Astrocyte (in vitro differentiated cells and primary cell): ENCODE measurements at regions not wholly inside any gene's neighbourhood (a gene's known extent, or its start where the extent isn't known, plus 50 kb on each side); places are given as distances from the start of the nearest gene placed in this dataset.

Experiments used
- DNase-seq: peaks from one replicate; pipeline ENCODE4 v3.0.0-alpha.2; 2010; ENCODE audit warnings: low read depth
- FAIRE-seq: peaks from 2 replicates; lab custom pipeline; 2011; peaks lifted over from hg19 to GRCh38; lab: Jason Lieb, UNC
- H2AFZ ChIP-seq: 2 replicates; pipeline ENCODE4 v1.6.0; 2012; ENCODE audit warnings: low read depth, low read length, inconsistent platforms
- H3K27ac ChIP-seq: 2 replicates; pipeline ENCODE4 v1.5.1; 2011; ENCODE audit warnings: low read depth, low read length, inconsistent platforms
- H3K27me3 ChIP-seq: 2 replicates; pipeline ENCODE4 v1.6.0; 2011; ENCODE audit warnings: low read length, inconsistent platforms; ENCODE audit not compliant: insufficient read depth
- H3K36me3 ChIP-seq: 2 replicates; pipeline ENCODE4 v1.5.1; 2011; ENCODE audit warnings: low read length, inconsistent platforms; ENCODE audit not compliant: insufficient read depth
- H3K4me1 ChIP-seq: 2 replicates; pipeline ENCODE4 v1.5.1; 2011; ENCODE audit warnings: low read length, inconsistent platforms; ENCODE audit not compliant: insufficient read depth
- H3K4me2 ChIP-seq: 2 replicates; pipeline ENCODE4 v1.6.0; 2012; ENCODE audit warnings: low read length, inconsistent platforms
- H3K4me3 ChIP-seq: 2 replicates; pipeline ENCODE4 v1.5.1; 2011; ENCODE audit warnings: low read depth, mild to moderate bottlenecking, low read length, inconsistent platforms; ENCODE audit not compliant: insufficient read depth
- H3K79me2 ChIP-seq: 2 replicates; pipeline ENCODE4 v1.6.0; 2012; ENCODE audit warnings: mild to moderate bottlenecking, low read length, inconsistent platforms; ENCODE audit not compliant: insufficient read depth
- H3K9ac ChIP-seq: 2 replicates; pipeline ENCODE4 v1.6.0; 2012; ENCODE audit warnings: mild to moderate bottlenecking, low read length, inconsistent platforms
- H3K9me3 ChIP-seq: 2 replicates; pipeline ENCODE4 v1.5.1; 2012; ENCODE audit warnings: low read depth, mild to moderate bottlenecking, low read length, inconsistent platforms; ENCODE audit not compliant: insufficient read depth
- H4K20me1 ChIP-seq: 2 replicates; pipeline ENCODE4 v1.6.0; 2012; ENCODE audit warnings: low read length, inconsistent platforms; ENCODE audit not compliant: insufficient read depth
- H3K27ac Mint-ChIP-seq: one replicate; pipeline ENCODE4 v1.8.0; 2021; ENCODE audit warnings: mild to moderate bottlenecking, mixed read lengths; ENCODE audit not compliant: unreplicated experiment
- H3K27me3 Mint-ChIP-seq: one replicate; pipeline ENCODE4 v1.8.0; 2021; ENCODE audit warnings: low read depth, mixed read lengths; ENCODE audit not compliant: unreplicated experiment
- H3K36me3 Mint-ChIP-seq: one replicate; pipeline ENCODE4 v1.8.0; 2021; ENCODE audit warnings: low read depth, mixed read lengths; ENCODE audit not compliant: unreplicated experiment
- H3K4me1 Mint-ChIP-seq: one replicate; pipeline ENCODE4 v1.8.0; 2021; ENCODE audit warnings: low read depth, mixed read lengths; ENCODE audit not compliant: unreplicated experiment
- H3K4me3 Mint-ChIP-seq: one replicate; pipeline ENCODE4 v1.8.0; 2021; ENCODE audit warnings: mild to moderate bottlenecking, moderate library complexity, mixed read lengths; ENCODE audit not compliant: unreplicated experiment
- H3K9me3 Mint-ChIP-seq: one replicate; pipeline ENCODE4 v1.8.0; 2021; ENCODE audit warnings: mild to moderate bottlenecking, mixed read lengths; ENCODE audit not compliant: unreplicated experiment
- EZH2 ChIP-seq: IDR thresholded peaks from 2 replicates; pipeline ENCODE4 v1.6.1; 2012; ENCODE audit warnings: mild to moderate bottlenecking, low read length, inconsistent platforms; ENCODE audit not compliant: insufficient read depth
- TF ChIP-seq, protein P1 (sequence below): IDR thresholded peaks from 2 replicates; pipeline ENCODE4 v1.5.1; 2011; ENCODE audit warnings: low read depth, mild to moderate bottlenecking, inconsistent platforms, low read length, moderate library complexity; ENCODE audit not compliant: insufficient read depth

DNA sequence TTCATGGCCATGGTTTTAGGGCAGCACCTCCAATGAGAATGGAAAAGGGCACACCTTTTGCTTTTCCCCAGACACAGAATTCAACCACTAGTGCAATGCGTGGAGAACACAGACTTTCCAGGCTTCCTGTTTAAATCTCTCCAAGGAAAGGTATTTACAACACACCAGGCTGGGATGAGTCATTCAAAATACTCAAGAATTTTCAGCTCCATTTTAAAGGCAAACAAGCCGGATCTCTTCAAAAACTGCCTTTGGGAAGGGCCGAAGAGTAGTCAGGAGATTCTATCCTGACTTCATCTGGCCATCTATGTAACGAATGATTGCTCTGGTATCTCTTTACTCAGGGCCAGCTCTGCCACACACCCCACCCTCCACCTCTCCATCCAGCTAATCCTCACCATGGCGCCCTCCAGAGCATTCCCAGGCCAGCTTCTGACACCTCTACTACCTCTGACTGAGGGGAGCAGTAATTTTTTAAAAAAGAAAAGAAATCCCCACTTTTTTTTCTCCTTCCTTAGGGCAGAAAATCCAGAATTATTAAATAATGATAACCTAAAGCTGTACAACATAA, 254.6 kb downstream of the LY86 start:
- H3K9me3 Mint-ChIP-seq: peaks cover 8% of the 10 kb centered on the region
- FAIRE-seq (no peak), DNase-seq (peak; percentile 22)
- Histone ChIP-seq H3K27me3 (peaks cover 12% of the 10 kb centered on the region), H3K36me3 (no peaks in the 10 kb centered on the region), H3K4me1 (peaks cover 6% of the 10 kb centered on the region), H3K79me2 (no peaks in the 10 kb centered on the region), H3K9me3 (no peaks in the 10 kb centered on the region), H4K20me1 (no peaks in the 10 kb centered on the region), H3K4me2 (peak overlapping the region; percentile 40), H3K27ac (no peak overlapping the region), H2AFZ (no peak overlapping the region), H3K4me3 (no peak overlapping the region), H3K9ac (no peak overlapping the region)
- H3K27me3 Mint-ChIP-seq: peaks cover 18% of the 10 kb centered on the region
- peaks cover 27% of the 10 kb centered on the region for H3K4me1 Mint-ChIP-seq
- no peak overlapping the region for H3K4me3 Mint-ChIP-seq
- peak overlapping the region; percentile 15 for H3K27ac Mint-ChIP-seq
- TF ChIP-seq EZH2: no peak
- TF ChIP-seq, protein P1, sequence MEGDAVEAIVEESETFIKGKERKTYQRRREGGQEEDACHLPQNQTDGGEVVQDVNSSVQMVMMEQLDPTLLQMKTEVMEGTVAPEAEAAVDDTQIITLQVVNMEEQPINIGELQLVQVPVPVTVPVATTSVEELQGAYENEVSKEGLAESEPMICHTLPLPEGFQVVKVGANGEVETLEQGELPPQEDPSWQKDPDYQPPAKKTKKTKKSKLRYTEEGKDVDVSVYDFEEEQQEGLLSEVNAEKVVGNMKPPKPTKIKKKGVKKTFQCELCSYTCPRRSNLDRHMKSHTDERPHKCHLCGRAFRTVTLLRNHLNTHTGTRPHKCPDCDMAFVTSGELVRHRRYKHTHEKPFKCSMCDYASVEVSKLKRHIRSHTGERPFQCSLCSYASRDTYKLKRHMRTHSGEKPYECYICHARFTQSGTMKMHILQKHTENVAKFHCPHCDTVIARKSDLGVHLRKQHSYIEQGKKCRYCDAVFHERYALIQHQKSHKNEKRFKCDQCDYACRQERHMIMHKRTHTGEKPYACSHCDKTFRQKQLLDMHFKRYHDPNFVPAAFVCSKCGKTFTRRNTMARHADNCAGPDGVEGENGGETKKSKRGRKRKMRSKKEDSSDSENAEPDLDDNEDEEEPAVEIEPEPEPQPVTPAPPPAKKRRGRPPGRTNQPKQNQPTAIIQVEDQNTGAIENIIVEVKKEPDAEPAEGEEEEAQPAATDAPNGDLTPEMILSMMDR: no peak
- H3K36me3 Mint-ChIP-seq: no peaks in the 10 kb centered on the region

DNA sequence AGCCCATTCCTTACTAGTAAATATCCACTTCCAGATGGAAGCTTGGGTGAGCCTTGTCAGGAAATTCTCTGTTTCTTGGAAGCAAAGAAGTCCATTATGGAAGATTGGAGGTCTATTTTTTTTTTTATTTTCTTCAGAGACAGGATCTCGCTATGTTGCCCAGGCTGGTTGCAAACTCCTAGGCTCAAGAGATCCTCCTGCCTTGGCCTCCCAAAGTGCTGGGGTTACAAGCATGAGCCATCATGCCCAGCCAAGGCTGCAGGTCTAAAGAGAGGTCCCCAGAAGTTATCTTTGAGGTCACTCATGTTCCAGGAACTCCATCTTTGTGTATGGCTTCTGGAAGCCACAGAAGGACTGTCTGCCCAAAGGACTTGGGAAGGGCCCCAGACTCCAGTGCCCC, 255.3 kb downstream of the LY86 start:
- H3K36me3 Mint-ChIP-seq: no peaks in the 10 kb centered on the region
- Histone ChIP-seq H3K36me3 (no peaks in the 10 kb centered on the region), H3K79me2 (no peaks in the 10 kb centered on the region), H2AFZ (no peak overlapping the region), H3K27ac (no peak overlapping the region), H3K4me2 (no peak overlapping the region), H3K27me3 (peaks cover 12% of the 10 kb centered on the region), H4K20me1 (no peaks in the 10 kb centered on the region), H3K9me3 (no peaks in the 10 kb centered on the region), H3K4me3 (no peak overlapping the region), H3K9ac (no peak overlapping the region), H3K4me1 (peaks cover 6% of the 10 kb centered on the region)
- no peak for FAIRE-seq
- peaks cover 14% of the 10 kb centered on the region for H3K27me3 Mint-ChIP-seq
- DNase-seq: no peak
- peak overlapping the region; percentile 15 for H3K27ac Mint-ChIP-seq
- peaks cover 27% of the 10 kb centered on the region for H3K4me1 Mint-ChIP-seq
- peaks cover 6% of the 10 kb centered on the region for H3K9me3 Mint-ChIP-seq
- TF ChIP-seq EZH2: no peak
- TF ChIP-seq, protein P1: no peak
- no peak overlapping the region for H3K4me3 Mint-ChIP-seq

DNA sequence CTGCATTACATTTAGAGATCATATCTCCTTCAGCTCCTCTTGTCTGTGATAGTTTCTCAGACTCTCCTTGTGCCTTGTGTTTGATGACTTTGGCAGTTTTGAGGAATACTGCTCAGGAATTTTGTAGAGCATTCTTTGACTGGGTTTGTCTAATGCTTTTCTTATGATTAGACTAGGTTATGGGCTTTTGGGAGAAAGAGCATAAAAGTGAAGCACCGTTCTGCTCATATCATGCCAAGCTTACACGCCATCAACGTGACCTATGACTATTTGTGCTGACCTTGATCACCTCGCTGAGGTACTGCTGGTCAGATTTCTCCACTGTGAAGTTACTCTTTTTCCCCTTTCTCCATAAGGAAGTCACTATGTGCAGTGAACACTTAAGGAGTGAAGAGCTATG, 256.0 kb downstream of the LY86 start:
- H3K4me3 Mint-ChIP-seq: no peak overlapping the region

More for the DNA sequence above, 256.0 kb downstream of the LY86 start:
- Mint-ChIP-seq H3K27ac (no peak overlapping the region), H3K36me3 (no peaks in the 10 kb centered on the region), H3K27me3 (peaks cover 8% of the 10 kb centered on the region), H3K9me3 (peaks cover 6% of the 10 kb centered on the region), H3K4me1 (peaks cover 27% of the 10 kb centered on the region)
- no peak overlapping the region for H3K4me2 ChIP-seq
- no peaks in the 10 kb centered on the region for H4K20me1 ChIP-seq
- DNase-seq: no peak
- peaks cover 6% of the 10 kb centered on the region for H3K4me1 ChIP-seq
- H2AFZ ChIP-seq: no peak overlapping the region
- FAIRE-seq: no peak
- TF ChIP-seq, protein P1: no peak
- no peak for TF ChIP-seq EZH2
- peaks cover 12% of the 10 kb centered on the region for H3K27me3 ChIP-seq
- no peak overlapping the region for H3K27ac ChIP-seq
- H3K79me2 ChIP-seq: no peaks in the 10 kb centered on the region
- no peak overlapping the region for H3K9ac ChIP-seq
- no peaks in the 10 kb centered on the region for H3K36me3 ChIP-seq
- no peak overlapping the region for H3K4me3 ChIP-seq
- H3K9me3 ChIP-seq: no peaks in the 10 kb centered on the region
